Prostate gland (tissue), 2 donors: ENCODE measurements at regions not wholly inside any gene's neighbourhood (a gene's known extent, or its start where the extent isn't known, plus 50 kb on each side); places are given as distances from the start of the nearest gene placed in this dataset.

Source experiments
- POLR2AphosphoS5 ChIP-seq: sonication (generic); formaldehyde crosslinking; IDR thresholded peaks from one replicate; pipeline ENCODE4 v1.6.1; 2017; ENCODE audit warnings: antibody characterized with exemption
- TF ChIP-seq, protein P1 (sequence below), 4 experiments: fragments of 200-600 bp in 2 of 4; fragments of 450-650 bp in 2 of 4; sonication (generic) in 2 of 4; IDR thresholded peaks; 1 replicate in 3 of 4; 2 replicates in 1 of 4; pipeline ENCODE4 v1.5.1; 2016 to 2019; ENCODE audit warnings: antibody characterized with exemption in 4 of 4, mild to moderate bottlenecking in 2 of 4, moderate library complexity in 2 of 4

DNA sequence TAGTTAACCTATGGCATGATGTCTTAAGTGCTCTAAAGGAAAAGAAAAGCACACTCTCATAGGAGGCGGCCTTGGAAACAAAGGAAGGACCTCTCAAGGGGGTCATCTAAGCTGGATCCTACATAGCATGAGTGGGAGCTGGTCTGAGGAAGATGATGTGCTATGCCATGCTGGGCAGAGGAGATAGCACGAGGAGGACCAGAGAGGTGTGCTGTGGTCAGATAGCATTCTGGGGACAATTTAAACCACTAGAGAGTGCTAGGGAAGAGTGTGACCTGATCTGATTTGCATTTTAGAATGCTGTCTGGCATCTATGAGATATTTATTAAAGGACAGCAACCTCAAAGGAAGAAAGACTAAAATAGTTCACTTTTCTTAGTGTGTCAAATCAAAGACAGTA is 910.1 kb upstream of the CELF4 start:
- TF ChIP-seq, protein P1, sequence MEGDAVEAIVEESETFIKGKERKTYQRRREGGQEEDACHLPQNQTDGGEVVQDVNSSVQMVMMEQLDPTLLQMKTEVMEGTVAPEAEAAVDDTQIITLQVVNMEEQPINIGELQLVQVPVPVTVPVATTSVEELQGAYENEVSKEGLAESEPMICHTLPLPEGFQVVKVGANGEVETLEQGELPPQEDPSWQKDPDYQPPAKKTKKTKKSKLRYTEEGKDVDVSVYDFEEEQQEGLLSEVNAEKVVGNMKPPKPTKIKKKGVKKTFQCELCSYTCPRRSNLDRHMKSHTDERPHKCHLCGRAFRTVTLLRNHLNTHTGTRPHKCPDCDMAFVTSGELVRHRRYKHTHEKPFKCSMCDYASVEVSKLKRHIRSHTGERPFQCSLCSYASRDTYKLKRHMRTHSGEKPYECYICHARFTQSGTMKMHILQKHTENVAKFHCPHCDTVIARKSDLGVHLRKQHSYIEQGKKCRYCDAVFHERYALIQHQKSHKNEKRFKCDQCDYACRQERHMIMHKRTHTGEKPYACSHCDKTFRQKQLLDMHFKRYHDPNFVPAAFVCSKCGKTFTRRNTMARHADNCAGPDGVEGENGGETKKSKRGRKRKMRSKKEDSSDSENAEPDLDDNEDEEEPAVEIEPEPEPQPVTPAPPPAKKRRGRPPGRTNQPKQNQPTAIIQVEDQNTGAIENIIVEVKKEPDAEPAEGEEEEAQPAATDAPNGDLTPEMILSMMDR (IDR thresholded peaks at IDR 0.05), result no peak
- no peak for TF ChIP-seq POLR2AphosphoS5
